ENCODE measurements at regions not wholly inside any gene's neighbourhood (a gene's known extent, or its start where the extent isn't known, plus 50 kb on each side); places are given as distances from the start of the nearest gene placed in this dataset.

DNA sequence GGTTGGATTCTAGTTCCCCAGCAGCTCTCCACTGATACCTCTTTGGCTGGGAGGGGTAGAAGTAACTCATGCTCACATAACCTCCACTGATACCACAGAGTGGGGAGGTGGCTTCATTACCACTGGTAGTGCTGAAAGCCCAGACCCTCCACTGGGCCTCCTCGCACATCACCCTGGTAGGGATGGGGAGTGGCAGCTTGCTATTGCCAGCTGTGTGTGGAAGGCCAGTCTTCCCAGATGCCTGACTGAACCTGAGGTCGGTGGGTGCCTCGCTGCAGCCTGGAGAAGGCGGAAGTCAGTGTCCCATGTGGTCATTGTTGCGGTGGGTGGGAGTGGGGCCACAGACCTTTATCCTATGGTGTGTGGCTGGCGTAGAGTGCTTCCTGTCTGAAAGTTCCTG, 138.0 kb downstream of the TAF11L14 start:
- TF ChIP-seq CSDC2 (CRISPR knock-in tag; IDR thresholded peaks at IDR 0.05) (no peak), ZC3H10 (CRISPR knock-in tag; IDR thresholded peaks at IDR 0.05) (no peak), ZFP3 (CRISPR knock-in tag; IDR thresholded peaks at IDR 0.05) (no peak), ZFP30 (CRISPR knock-in tag; IDR thresholded peaks at IDR 0.05) (no peak), TCF4 (CRISPR knock-in tag; IDR thresholded peaks at IDR 0.05; ENCODE audit: borderline replicate concordance) (no peak), ZNF70 (CRISPR knock-in tag; IDR thresholded peaks at IDR 0.05) (no peak), GLIS3 (CRISPR knock-in tag; IDR thresholded peaks at IDR 0.05) (no peak), SNAI2 (CRISPR knock-in tag; IDR thresholded peaks at IDR 0.05) (no peak)
- TF ChIP-seq, protein P1, sequence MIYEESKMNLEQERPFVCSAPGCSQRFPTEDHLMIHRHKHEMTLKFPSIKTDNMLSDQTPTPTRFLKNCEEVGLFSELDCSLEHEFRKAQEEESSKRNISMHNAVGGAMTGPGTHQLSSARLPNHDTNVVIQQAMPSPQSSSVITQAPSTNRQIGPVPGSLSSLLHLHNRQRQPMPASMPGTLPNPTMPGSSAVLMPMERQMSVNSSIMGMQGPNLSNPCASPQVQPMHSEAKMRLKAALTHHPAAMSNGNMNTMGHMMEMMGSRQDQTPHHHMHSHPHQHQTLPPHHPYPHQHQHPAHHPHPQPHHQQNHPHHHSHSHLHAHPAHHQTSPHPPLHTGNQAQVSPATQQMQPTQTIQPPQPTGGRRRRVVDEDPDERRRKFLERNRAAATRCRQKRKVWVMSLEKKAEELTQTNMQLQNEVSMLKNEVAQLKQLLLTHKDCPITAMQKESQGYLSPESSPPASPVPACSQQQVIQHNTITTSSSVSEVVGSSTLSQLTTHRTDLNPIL (CRISPR knock-in tag; IDR thresholded peaks at IDR 0.05; ENCODE audit: low read depth) = no peak
- TF ChIP-seq, protein P2, sequence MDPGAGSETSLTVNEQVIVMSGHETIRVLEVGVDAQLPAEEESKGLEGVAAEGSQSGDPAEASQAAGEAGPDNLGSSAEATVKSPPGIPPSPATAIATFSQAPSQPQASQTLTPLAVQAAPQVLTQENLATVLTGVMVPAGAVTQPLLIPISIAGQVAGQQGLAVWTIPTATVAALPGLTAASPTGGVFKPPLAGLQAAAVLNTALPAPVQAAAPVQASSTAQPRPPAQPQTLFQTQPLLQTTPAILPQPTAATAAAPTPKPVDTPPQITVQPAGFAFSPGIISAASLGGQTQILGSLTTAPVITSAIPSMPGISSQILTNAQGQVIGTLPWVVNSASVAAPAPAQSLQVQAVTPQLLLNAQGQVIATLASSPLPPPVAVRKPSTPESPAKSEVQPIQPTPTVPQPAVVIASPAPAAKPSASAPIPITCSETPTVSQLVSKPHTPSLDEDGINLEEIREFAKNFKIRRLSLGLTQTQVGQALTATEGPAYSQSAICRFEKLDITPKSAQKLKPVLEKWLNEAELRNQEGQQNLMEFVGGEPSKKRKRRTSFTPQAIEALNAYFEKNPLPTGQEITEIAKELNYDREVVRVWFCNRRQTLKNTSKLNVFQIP (CRISPR knock-in tag; IDR thresholded peaks at IDR 0.05; ENCODE audit: borderline replicate concordance, low read depth) = no peak
- TF ChIP-seq, protein P3, sequence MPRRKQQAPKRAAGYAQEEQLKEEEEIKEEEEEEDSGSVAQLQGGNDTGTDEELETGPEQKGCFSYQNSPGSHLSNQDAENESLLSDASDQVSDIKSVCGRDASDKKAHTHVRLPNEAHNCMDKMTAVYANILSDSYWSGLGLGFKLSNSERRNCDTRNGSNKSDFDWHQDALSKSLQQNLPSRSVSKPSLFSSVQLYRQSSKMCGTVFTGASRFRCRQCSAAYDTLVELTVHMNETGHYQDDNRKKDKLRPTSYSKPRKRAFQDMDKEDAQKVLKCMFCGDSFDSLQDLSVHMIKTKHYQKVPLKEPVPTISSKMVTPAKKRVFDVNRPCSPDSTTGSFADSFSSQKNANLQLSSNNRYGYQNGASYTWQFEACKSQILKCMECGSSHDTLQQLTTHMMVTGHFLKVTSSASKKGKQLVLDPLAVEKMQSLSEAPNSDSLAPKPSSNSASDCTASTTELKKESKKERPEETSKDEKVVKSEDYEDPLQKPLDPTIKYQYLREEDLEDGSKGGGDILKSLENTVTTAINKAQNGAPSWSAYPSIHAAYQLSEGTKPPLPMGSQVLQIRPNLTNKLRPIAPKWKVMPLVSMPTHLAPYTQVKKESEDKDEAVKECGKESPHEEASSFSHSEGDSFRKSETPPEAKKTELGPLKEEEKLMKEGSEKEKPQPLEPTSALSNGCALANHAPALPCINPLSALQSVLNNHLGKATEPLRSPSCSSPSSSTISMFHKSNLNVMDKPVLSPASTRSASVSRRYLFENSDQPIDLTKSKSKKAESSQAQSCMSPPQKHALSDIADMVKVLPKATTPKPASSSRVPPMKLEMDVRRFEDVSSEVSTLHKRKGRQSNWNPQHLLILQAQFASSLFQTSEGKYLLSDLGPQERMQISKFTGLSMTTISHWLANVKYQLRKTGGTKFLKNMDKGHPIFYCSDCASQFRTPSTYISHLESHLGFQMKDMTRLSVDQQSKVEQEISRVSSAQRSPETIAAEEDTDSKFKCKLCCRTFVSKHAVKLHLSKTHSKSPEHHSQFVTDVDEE (CRISPR knock-in tag; IDR thresholded peaks at IDR 0.05) = no peak
